Esophagus muscularis mucosa (tissue), 3 donors: ENCODE measurements at regions not wholly inside any gene's neighbourhood (a gene's known extent, or its start where the extent isn't known, plus 50 kb on each side); places are given as distances from the start of the nearest gene placed in this dataset.

Experiments
- CTCF ChIP-seq, 3 experiments: fragments of 200-600 bp in 2 of 3; fragments of 450-650 bp in 1 of 3; sonication (generic) in 2 of 3; IDR thresholded peaks; one replicate each; pipeline ENCODE4 v1.5.1; 2017 to 2019; ENCODE audit warnings: antibody characterized with exemption in 3 of 3, mild to moderate bottlenecking in 2 of 3, moderate library complexity in 1 of 3
- POLR2AphosphoS5 ChIP-seq, 2 donors: sonication (generic); formaldehyde crosslinking; IDR thresholded peaks; one replicate each; pipeline ENCODE4 v1.6.1; 2017; ENCODE audit warnings: antibody characterized with exemption in 2 of 2

GRCh38 chr3:77720460-77720971 is 680.6 kb downstream of the ROBO2 start:
- TF ChIP-seq CTCF (IDR thresholded peaks at IDR 0.05) (no peak), POLR2AphosphoS5 (IDR thresholded peaks at IDR 0.05) (no peak)
